Inflammatory macrophage (primary cell): ENCODE measurements at regions not wholly inside any gene's neighbourhood (a gene's known extent, or its start where the extent isn't known, plus 50 kb on each side); places are given as distances from the start of the nearest gene placed in this dataset.

Experiments used
- DNase-seq, 2 donors: peaks; one replicate each; pipeline ENCODE4 v3.0.0-alpha.2; 2020 to 2022

DNA sequence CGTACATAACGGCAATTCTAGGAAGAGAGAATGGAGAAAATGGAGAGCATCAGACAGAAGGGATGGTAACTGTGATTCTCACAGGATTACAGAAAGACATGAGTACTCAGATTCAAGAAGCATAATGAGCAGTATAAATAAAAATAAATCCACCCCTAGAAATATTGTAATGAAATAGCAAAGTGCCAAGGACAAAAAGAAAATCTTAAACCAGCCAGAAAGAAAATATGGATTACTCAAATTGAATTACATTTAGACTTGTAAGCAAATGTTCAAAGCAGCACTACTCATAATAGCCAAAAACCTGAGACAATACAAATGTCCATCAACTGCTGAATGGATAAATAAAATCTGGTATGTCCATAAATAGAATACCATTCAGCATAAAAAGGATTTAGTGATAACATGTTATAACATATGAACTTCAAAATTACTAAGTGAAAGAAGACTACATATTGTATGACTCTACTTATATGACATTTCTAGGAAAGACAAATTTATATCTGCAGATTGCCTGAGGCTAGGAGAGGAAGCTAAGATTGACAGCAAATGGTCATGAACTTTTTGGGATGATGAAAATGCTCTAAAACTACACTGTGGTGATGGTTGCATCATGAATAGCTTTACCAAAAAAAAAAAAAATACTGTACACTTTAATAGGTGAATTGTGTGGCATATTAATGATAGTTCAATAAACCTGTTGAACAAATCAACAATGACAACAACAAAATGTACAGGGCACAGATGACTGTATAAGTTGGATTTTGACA is 63.4 kb upstream of the SPTBN1 start:
- DNase-seq, result no peak

GRCh38 chr2:54394392-54394791 is 61.7 kb upstream of the SPTBN1 start:
- DNase-seq, result no peak

DNA sequence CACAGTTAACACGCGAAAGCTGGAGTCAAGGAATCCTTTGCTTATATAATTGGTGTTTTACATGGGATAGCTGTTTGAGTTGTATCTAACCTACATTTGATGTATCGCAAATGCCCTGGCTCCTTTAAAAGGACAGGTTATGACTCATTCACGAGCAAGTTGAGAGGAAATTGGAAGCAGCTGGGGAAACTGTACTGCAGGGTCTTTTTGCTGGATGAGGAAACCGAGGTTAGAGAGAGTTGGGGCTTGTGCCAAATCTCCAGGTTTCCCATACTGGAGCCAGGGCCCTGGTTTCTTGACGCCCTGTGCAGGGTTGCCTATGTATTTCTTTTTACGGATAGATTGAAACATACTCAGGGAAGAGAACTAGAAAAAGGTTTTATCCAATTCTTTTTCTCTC is 60.0 kb upstream of the SPTBN1 start:
- DNase-seq, result no peak

DNA sequence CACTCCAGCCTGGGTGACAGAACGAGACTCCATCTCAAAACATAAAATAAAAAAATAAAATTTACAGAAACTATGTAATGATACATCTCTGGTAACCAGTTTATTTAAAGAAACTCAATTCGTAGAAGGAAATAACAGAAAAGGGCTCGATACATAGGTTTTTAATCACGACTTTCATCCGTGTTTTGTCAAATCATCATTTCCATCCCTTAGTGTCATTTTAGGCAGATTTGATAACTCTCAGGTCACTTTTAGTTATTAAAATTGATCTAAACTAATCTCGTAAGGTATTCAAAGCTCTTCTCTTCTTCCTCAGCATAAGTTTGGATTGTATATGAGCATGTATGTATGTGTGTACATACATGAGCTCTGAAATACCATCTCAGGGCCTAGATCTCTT is 59.3 kb upstream of the SPTBN1 start:
- no peak for DNase-seq

- DNase-seq, result no peak
Measured at GRCh38 chr2:54397426-54397825, 58.7 kb upstream of the SPTBN1 start.

DNA sequence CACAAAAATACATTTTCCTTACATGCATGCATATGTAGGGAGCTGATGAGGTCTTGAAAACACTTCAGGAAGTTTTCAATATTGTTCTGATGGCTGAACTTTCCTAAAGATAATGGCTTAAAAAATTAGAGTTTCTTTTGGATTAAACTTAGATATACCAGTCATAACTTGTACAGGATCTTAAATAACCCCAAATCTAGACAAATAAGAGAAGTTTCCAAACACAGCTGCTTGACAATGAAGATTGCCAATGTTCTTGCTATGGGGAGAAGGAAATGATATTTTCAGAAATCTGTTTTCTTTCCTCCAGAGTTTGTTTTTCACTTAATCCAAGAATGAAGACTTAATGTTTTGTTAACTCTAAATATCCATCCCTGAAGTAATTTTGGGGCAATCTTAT is 54.6 kb upstream of the SPTBN1 start:
- DNase-seq, result no peak

DNA sequence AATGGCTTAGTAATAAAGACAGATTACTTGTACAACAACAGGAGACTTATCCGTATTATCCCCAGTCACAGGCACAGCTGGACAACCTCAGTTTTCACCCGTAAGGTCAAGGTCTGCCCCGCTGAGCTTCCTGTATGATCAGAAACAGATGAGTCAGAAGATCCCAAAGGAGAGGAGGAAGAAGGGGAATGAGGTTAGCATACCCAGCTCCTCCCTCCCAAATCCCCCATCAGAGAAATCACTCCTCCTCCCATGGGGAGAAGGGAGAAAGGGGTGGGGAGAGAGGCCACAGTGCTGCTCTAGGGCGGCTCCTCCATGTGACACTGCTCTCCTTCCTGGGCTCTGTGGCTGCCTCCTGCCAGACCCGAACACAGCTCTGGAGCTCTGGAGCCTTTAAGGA is 53.8 kb upstream of the SPTBN1 start:
- DNase-seq, result no peak

GRCh38 chr2:54403512-54404238 is 52.5 kb upstream of the SPTBN1 start:
- DNase-seq, result no peak

DNA sequence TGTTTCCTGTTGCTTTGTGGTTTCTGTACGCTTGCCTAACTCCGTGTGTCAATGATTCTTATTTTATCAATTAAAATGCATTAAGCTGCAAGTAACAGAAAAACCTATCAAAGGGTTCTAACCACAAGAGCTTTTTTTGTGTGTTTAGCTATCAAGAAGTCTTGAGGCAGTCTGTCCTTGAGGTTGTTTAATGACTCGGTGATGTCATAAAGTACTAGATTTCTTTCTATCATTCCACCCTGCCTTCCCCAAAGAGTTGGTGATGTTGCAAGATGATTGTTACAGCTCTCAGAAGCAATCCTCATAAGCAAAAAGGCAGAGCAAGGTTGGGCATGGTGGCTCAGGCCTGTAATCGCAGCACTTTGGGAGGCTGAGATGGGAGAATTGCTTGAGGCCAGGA is 51.9 kb upstream of the SPTBN1 start:
- DNase-seq, result peak in 1 of 2 donors; percentile 19

DNA sequence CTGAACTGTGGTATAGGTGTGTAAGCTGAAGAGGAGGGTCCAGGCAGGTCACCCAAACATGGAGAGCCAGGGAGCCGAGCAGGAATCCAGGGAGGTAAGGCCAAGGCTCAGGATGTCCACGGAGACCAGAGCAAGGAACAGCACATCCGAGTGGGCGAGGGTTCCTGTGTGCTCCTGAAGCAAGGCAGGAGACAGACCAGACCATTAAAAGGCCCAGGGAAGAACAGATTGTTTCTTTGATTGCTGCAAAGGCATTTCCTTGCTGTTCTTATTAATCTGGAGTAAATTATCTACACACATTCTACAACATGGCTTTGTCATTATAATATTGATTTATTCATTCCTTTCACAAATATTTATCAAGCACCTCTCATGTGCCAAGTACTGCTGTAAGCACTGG is 50.1 kb upstream of the SPTBN1 start:
- no peak for DNase-seq
